Activated T-helper 1 cell treated with Interleukin-2 at 50 U/mL for 16 hours (primary cell): ENCODE measurements at regions not wholly inside any gene's neighbourhood (a gene's known extent, or its start where the extent isn't known, plus 50 kb on each side); places are given as distances from the start of the nearest gene placed in this dataset.

ENCODE experiments used
- DNase-seq: peaks from one replicate; pipeline ENCODE4 v3.0.0-alpha.2; 2020; ENCODE audit warnings: low read depth

DNA sequence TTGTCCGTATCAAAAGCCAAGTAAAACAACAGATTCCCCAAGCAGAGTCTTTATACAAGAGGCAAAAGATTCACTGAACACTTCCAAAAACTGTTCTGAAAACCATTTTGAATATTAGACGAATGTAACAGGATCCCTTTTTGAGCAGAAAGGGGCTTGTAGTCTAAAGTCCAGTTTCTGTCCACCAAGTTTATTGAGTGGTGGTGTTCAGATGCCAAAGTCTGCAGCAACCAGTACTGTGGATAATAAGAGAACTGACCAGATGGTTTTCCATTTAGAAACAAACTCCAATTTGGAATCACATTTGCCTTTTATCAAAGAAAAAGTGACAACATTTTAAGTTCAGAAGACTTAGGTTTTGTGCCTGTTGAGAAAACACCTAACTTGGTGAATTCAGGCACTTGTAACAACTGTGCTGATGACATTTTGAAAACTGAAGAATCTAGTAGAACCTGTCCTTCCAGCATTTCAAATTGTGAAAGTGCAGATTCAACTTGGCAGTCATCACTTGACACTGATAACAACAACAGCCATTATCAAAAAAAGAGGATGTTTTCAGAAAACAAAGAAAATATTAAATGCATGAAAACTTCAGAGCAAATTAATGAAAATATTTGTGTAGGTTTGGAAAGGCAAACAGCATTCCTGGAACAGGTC is 217.1 kb downstream of the CSNK2A3 start:
- DNase-seq = no peak

DNA sequence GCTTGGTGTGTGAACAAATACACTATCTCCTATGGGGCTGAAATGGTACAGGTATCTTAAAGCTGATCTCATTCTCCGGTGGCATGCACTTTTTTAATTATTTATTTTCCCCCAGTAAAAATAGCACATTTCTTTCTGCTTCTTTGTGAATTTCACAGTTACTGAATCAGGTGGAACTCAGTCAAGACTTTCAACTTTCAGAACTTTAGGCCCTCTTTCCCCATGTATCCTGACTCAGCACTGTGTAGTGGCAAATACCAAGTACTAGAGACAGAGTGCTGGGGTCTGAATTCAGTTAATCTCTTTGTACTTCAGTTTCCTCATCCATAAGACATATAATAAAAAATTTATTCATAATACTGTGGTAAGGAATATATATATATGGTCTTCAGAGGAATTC is 223.9 kb downstream of the CSNK2A3 start:
- no peak for DNase-seq

DNA sequence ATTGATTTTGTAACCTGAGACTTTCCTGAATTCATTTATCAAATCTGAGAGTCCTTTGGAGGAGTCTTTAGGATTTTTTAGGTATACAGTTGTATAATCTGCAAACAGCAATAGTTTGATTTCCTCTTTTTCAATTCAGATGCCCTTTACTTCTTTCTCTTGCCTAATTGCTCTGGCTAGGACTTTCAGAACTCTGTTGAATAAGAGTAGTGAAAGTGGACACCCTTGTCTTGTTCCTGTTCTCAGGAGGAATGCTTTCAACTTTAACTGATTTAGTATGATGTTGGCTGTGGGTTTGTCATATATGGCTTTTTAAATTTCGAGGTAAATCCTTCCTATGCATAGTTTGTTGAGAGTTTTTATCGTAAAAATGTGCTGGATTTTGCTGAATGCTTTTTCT is 227.4 kb downstream of the CSNK2A3 start:
- DNase-seq = no peak

GRCh38 chr11:11122749-11123148 is 230.3 kb downstream of the CSNK2A3 start:
- no peak for DNase-seq

- no peak for DNase-seq
These were observed 233.1 kb downstream of the CSNK2A3 start for GRCh38 chr11:11119917-11120316.

GRCh38 chr11:11117730-11118129 is 235.3 kb downstream of the CSNK2A3 start:
- DNase-seq = no peak

- DNase-seq = no peak
These were observed 237.6 kb downstream of the CSNK2A3 start for GRCh38 chr11:11115475-11115874.

- no peak for DNase-seq
These were observed 239.4 kb downstream of the CSNK2A3 start for GRCh38 chr11:11113626-11114025.

GRCh38 chr11:11108026-11108425 is 245.0 kb downstream of the CSNK2A3 start:
- DNase-seq = no peak

DNA sequence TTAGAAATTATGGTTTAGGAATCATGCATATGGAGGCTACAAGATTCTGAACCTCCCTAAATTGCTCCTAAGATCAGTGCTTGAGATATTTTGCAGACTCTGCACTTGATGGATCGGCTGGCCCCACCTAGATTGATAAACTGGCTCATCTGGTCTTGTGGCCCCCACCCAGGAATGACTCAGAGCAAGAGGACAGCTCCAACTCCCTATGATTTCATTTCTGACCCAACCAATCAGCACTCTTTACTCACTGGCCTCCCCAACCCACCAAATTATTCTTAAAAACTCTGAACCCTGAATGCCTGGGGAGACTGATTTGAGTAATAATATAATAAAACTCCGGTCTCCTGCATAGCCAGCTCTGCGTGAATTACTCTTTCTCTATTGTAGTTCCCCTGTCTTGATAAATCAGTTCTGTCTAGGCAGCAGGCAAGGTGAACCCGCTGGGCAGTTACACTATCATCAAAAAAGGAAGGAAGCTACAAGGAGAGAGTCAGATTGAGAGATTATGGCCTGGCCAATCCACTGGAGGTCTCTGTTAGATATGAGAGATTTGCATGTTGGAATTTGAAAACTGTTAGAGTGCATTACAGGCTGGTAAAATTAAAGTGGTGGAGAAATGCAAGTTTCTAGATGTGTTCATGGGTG is 245.8 kb downstream of the CSNK2A3 start:
- DNase-seq = no peak

DNA sequence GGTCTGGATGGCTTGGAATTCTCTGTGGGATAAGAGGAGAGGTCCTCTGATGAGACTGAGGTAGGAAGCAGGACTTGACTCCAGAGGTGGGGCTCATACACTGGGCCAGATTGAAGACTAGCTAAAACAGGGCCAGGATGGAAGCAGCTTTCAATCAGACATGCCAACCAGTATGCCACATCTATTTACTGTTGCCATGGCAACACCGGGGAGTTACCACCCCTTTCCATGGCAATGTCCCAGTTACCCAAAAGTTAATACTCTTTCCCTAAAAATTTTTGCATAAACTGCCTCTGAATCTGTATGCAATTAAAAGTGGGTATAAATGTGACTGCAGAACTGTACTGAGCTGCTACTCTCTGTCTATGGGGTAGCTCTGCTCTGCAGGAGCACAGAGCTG is 247.5 kb upstream of the ZBED5 start:
- no peak for DNase-seq

DNA sequence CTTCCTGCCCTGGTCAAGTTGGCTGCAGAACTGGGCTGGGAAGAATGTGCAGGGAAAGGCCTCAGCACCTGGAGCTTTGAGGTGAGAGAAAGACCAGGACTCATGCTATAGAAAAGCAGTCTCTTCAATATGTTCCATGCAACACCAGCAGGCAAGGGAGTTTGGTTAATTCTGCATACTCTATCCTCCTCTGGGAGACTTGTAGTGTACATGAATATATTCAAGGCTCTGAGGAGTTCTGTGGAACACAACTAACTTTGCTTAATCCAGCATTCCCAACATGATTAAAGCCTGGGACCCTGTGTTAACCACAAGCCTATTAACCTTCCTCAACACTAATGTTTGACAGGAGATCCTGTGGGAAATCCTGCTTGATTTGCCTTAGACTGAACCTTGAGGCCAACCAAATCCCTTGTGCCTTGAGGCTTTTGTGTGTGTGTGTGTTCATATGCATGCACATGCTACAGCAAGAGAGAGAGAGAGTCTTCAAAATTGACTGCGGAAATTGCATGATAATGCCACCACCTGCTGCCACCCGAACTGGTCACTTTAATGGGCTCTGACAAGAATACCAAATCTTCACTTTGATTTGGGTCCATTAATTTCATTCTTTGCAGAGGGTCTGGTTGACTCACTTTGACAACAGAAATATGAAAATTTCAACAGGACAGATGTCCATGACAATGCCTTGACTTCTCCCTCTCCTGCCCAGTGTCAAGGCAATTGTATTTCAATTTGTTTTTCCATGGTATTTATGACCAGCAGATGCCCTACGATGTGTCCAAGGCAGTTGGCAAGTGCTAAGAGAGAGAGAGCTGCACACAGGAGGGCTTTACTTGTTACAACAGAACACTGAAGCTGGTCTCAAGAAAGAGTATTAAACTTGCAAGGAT is 238.2 kb upstream of the ZBED5 start:
- DNase-seq = no peak

DNA sequence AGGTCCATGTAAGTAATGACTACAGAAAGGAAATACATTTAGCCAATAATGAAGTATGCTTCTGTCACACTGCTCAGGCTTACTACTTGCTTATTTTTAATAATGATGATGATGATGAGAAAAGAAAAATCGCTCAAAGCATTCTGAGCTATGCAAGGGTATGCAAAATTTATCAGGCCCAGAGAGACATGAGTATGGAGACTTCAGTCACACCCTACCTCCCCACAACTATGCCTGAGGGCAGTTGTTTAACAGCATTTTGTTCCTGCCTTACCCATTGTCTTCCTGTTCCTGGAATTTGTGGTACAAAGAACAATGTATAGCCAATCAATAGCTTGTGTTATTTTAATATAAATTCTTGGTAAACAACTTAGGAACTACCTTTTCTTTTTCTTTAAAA is 232.6 kb upstream of the ZBED5 start:
- no peak for DNase-seq

- no peak for DNase-seq
These were observed 232.0 kb upstream of the ZBED5 start for GRCh38 chr11:11089805-11090204.

DNA sequence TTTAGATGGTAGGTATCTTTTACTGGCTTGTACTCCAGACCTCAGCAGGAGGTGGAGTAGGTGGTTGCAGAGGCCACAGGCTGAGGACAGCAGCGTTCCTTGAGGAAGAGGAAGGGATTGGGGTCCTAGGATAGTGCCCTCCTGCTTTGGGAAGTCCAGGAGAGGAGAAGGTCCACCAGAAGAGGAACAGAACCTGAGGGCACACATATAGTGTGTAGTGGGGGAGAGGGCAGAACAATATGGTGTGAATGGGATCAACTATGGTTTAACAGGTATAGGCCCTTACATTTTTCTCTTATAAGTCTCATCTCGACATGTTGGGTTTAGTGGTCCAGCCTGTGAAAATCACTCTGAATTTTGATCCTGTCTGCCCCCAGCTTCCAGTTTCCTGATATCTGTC is 229.1 kb upstream of the ZBED5 start:
- no peak for DNase-seq

GRCh38 chr11:11085580-11085979 is 227.7 kb upstream of the ZBED5 start:
- no peak for DNase-seq

- DNase-seq = no peak
These were observed 226.5 kb upstream of the ZBED5 start for GRCh38 chr11:11084337-11084736.

DNA sequence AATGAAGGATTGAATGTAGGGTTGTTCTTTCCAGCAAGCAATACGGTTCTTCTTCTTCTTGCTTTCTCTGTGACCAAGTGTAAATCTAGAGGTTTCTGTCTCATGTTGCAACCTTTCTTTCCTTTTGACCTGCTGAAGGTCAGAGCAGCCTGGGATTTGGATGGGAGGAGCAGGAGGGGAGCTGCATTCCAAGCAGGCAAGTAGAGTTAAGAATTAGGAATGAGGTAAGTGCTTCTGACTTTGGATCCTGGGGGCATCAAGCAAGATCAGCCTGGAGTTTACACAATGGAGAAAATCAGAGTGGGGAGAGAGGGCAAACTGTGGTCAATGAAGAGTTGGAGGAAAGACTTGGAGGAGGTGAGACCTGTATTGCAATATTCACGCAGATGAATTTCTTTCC is 225.6 kb upstream of the ZBED5 start:
- no peak for DNase-seq

DNA sequence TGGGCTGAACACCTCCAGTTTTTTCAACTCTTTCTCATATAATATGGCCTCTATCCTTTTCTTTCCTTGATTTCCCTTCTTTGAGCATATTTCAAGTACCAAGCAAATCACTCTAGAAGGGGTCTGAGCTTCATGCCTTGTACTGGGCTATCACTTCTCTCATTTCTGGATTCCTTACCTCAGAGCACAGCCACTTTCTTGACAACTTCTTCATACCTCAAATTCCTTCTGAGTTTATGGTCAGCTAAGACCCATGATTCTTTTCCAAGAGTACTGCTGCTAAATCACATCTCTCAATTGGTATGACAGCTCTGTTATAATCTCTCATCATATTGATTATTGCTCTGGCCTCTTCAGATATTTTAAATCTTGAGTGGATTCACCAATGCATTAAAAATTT is 224.8 kb upstream of the ZBED5 start:
- DNase-seq = no peak

GRCh38 chr11:11081776-11082175 is 223.9 kb upstream of the ZBED5 start:
- no peak for DNase-seq

- no peak for DNase-seq
These were observed 223.4 kb upstream of the ZBED5 start for GRCh38 chr11:11081288-11081687.

GRCh38 chr11:11078344-11079086 is 220.7 kb upstream of the ZBED5 start:
- no peak for DNase-seq
